22Rv1 (cell line): ENCODE measurements at regions not wholly inside any gene's neighbourhood (a gene's known extent, or its start where the extent isn't known, plus 50 kb on each side); places are given as distances from the start of the nearest gene placed in this dataset.

Source experiments
- H3K27ac ChIP-seq: fragments of 450-650 bp; 2 replicates; pipeline ENCODE4 v1.5.1; 2017
- CTCF ChIP-seq: fragments of 450-650 bp; IDR thresholded peaks from 2 replicates; pipeline ENCODE4 v1.5.1; 2017; ENCODE audit warnings: mild to moderate bottlenecking
- ZFX ChIP-seq: fragments of 450-650 bp; IDR thresholded peaks from 2 replicates; pipeline ENCODE4 v1.6.1; 2017; ENCODE audit warnings: antibody characterized with exemption, borderline replicate concordance

DNA sequence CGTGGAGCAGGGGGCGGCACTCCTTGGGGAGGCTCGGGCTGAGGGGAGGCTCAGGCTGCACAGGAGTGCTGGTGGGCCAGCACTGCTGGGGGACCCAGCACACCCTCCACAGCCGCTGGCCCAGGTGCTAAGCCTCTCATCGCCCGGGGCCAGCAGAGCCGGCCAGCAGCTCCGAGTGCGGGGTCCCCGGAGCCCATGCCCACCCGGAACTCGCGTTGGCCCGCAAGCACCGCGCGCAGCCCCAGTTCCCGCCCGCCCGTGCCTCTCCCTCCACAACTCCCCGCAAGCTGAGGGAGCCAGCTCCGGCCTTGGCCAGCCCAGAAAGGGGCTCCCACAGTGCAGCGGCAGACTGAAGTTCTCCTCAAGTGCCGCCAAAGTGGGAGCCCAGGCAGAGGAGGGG, 2266.8 kb downstream of the LRRC4C start:
- no peak for TF ChIP-seq CTCF
- TF ChIP-seq ZFX = no peak
- no peak overlapping the region for H3K27ac ChIP-seq

GRCh38 chr11:39190751-39191150, 2268.7 kb downstream of the LRRC4C start:
- TF ChIP-seq CTCF (no peak), ZFX (no peak)

DNA sequence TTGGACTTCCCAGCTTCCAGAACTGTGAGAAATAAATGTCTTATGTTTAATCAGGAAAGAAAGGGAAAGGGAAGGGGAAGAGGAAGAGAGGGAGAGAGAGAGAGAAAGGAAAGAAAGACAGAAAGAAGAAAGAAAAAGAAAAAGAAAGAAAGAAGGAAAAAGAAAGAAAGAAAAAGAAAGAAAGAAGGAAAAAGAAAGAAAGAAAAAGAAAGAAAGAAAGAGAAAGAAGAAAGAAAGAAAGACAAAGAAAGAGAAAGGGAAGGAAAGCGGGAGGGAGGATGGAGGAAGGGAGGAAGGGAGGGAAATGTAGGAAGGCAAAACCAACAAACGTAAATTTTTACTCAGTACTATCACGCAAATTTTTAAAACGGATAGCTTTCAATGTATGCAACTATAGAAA, 2281.8 kb downstream of the LRRC4C start:
- TF ChIP-seq ZFX (no peak), CTCF (no peak)
- H3K27ac ChIP-seq = no peak overlapping the region

More at GRCh38 chr11:39190751-39191150, 2268.7 kb downstream of the LRRC4C start:
- no peak overlapping the region for H3K27ac ChIP-seq

GRCh38 chr11:39174965-39175364, 2284.5 kb downstream of the LRRC4C start:
- TF ChIP-seq ZFX = no peak
- TF ChIP-seq CTCF = no peak
- no peak overlapping the region for H3K27ac ChIP-seq

DNA sequence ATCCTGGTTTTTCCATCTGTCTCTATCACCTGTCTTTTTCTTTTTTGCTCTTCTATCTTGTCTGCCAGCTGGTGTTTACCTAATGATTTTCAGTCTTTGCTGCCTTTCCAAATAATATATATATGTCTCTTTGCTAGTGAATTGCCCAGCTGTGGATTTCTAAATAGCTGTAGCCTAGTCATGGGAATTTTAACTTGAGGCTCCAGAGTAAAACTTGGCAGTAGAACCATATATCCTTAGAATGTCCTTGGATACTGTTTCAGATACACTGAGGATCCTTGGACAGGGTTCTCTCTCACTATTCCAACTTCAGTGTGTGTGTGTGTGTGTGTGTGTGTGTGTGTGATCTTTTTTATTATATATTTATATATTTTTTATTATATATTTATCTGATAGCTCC, 2285.3 kb downstream of the LRRC4C start:
- no peak overlapping the region for H3K27ac ChIP-seq
- TF ChIP-seq ZFX (no peak), CTCF (no peak)

GRCh38 chr11:39165021-39165420, 2294.4 kb downstream of the LRRC4C start:
- no peak for TF ChIP-seq ZFX
- TF ChIP-seq CTCF = no peak
- no peak overlapping the region for H3K27ac ChIP-seq

- no peak overlapping the region for H3K27ac ChIP-seq
- no peak for TF ChIP-seq CTCF
- no peak for TF ChIP-seq ZFX
These were observed 2310.2 kb downstream of the LRRC4C start for GRCh38 chr11:39149214-39149613.
